Stimulated activated naive CD4-positive, alpha-beta T cell (primary cell): ENCODE measurements at regions not wholly inside any gene's neighbourhood (a gene's known extent, or its start where the extent isn't known, plus 50 kb on each side); places are given as distances from the start of the nearest gene placed in this dataset.

Experiments used
- DNase-seq, 6 experiments: peaks; one replicate each; lab custom pipeline; 2025; lab: John Stamatoyannopoulos, UW

GRCh38 chr1:4880626-4881025 lies 226.2 kb downstream of the AJAP1 start:
- no peak for DNase-seq

GRCh38 chr1:4877426-4877825 lies 223.0 kb downstream of the AJAP1 start:
- DNase-seq: no peak

GRCh38 chr1:4871373-4871772 lies 217.0 kb downstream of the AJAP1 start:
- no peak for DNase-seq

- no peak for DNase-seq
Measured at GRCh38 chr1:4868521-4868920, 214.1 kb downstream of the AJAP1 start.

GRCh38 chr1:4856396-4856795 lies 202.0 kb downstream of the AJAP1 start:
- no peak for DNase-seq

GRCh38 chr1:4854367-4854766 lies 200.0 kb downstream of the AJAP1 start:
- DNase-seq: no peak

GRCh38 chr1:4853904-4854303 lies 199.5 kb downstream of the AJAP1 start:
- no peak for DNase-seq

- no peak for DNase-seq
Measured at GRCh38 chr1:4851385-4852065, 197.1 kb downstream of the AJAP1 start.

GRCh38 chr1:4848431-4848830 lies 194.0 kb downstream of the AJAP1 start:
- no peak for DNase-seq

GRCh38 chr1:4847711-4848110 lies 193.3 kb downstream of the AJAP1 start:
- no peak for DNase-seq
